ENCODE measurements at regions not wholly inside any gene's neighbourhood (a gene's known extent, or its start where the extent isn't known, plus 50 kb on each side); places are given as distances from the start of the nearest gene placed in this dataset.

- no peak for DNase-seq
Observed at GRCh38 chr12:93136253-93137055, 207.4 kb upstream of the EEA1 start.

DNA sequence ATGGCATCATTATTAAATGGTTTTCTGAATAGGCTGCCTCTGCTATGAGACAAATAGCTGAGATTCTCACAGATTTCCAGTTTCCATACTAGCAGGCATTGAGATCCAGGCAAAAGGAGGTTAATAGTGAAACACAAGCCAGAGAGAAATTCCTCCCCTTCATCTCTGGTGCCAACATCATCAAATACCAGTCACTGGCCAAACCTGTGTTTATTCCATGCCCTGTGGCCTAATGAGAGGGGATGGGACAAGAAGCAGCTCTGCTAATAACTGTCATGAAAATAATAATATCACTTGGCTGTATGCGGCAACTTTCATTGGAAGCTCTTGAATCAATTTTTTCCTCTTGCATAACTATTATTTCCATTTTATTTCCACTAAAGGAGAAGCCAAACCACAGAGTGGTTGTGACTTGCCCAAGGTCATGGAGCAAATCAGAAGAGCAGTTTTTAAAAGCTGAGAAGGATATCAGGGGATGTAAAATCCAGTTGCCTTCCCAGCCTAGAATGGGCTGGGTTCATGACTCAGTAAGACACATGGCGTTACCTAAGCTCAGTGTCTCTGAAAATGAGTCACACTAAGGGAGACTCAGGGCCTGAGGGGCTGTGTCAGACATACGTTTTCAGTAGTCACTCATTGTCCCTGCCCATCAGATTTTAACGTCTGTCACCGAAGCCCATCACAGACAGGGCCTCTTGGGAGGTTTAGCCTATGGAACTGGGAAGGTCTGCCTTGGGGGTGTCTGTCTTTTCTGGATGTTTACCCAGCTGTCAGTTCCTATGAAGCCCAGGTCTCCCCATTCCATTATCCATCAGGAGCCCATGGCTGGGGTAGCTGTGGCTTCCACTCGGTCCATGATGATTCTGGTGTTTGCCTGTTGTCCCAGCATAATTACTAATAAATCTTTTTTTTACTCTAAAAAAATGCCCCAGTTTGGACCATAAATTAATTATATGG, 208.8 kb upstream of the EEA1 start:
- peak; percentile 22 for DNase-seq

- no peak for DNase-seq
Observed at GRCh38 chr12:93139028-93139665, 210.1 kb upstream of the EEA1 start.

GRCh38 chr12:93140325-93140724, 211.2 kb upstream of the EEA1 start:
- DNase-seq = no peak

DNA sequence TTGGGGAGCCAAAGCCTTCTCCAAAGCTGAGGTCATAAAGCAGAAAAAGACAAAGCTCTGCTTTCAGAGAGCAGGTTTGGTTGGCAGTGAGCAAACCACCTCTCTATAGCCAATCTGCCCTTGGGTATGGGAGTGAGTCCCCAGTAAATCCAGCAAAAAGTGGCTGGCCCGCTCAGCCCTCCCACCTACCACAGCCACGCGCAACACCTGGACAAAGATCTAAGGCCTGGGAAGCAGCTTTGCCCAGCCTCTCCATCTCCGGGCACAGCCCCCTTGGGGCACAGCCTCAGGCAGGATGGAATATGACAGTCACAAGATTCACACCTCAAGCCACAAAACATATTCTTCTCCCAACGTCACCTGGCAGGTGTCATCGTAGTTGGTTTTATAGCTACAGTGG, 211.7 kb upstream of the EEA1 start:
- no peak for DNase-seq

- DNase-seq = no peak
Observed at GRCh38 chr12:93142881-93143280, 213.8 kb upstream of the EEA1 start.

DNA sequence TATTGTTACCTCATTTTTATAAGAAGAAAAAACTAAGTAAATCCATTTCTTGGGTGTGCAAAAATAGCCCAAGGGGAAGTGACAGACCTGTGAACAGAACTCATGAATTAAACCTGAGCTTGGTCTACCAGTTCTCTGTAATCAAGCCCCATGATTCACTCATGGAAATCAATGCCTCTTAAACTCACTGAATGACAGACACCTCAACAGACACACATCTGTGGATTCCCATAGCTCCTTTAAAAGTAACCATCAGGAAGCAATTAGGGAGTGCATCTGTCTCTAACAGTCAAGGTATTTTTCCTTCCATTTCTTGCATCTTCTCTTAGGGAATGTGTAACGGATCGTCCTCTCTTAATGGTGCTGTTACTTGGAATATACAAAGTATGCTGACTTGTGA, 215.0 kb upstream of the EEA1 start:
- no peak for DNase-seq

- no peak for DNase-seq
Observed at GRCh38 chr12:93145086-93145485, 216.0 kb upstream of the EEA1 start.

- no peak for DNase-seq
Observed at GRCh38 chr12:93146263-93146939, 217.3 kb upstream of the EEA1 start.

GRCh38 chr12:93146970-93147369, 217.9 kb upstream of the EEA1 start:
- no peak for DNase-seq

DNA sequence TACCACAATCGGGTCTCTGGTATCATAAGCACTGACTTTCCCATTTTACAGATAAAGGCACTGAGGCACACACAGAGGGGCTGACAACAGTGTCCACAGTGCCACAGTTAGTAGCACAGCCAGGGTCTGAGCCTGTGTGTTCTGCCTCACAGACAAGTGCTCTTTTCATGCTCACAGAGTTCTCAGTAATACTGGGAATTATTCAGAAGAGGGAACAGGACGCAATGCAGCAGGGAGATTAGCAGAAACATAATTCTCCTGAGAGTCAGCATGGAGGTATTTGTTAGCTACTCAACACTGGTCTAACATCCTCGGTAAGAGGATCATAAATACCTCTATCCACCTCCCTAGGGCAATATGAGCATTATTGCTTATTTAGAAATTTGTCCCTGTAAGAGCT, 219.3 kb upstream of the EEA1 start:
- DNase-seq = no peak

DNA sequence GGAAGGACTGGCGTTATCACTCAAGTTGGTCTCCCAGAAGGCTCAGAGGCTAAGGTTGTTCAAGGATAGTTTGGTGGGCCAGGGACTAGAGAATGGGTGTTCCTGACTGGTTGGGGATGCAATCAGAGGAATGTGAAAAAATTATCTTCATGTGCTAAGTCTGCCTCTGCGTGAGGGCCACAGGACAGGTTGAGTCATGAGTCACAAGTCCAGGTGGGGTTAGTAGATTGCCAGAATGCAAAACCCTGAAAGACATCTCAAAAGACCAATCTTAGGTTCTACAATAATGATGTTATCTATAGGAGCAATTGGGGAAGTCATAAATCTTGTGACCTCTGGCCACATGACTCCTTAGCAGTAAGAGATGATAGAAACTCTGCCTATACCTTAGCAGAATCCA, 220.1 kb upstream of the EEA1 start:
- no peak for DNase-seq

DNA sequence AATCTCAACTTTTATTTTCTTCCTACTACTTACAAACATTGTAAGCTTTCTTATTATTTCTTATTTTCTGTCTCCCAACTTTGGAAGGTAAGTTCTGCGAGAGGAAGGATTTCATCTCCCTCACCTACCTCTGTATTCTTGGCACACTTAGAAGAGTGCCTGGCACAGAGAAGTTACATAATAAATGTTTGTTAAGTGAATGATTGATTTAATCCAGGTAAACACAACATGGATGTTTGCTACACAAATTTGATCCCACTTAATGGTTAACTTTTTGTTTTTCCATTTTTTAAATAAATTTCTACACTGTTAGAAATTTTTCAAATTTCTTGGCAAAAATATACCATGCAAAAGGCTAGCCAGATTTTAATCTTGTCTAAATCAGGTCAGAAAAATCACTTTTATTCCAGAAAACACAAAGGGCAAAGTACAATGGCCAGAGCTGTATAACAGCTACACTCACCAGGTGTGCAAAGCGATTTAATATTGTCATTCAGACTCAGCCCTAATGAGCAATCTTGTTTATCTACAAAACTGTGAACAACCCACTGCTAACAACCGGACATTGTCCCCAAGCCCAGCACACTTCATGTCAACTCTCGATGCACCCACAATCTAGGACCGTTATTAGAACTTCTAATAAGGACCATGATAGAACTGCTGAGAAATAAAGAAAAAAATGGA, 222.1 kb upstream of the EEA1 start:
- DNase-seq = no peak

GRCh38 chr12:93152617-93153016, 223.5 kb upstream of the EEA1 start:
- DNase-seq = no peak

- no peak for DNase-seq
Observed at GRCh38 chr12:93153321-93153720, 224.2 kb upstream of the EEA1 start.

- DNase-seq = no peak
Observed at GRCh38 chr12:93154096-93154728, 223.5 kb upstream of the NUDT4 start.

- no peak for DNase-seq
Observed at GRCh38 chr12:93154753-93155480, 222.8 kb upstream of the NUDT4 start.

DNA sequence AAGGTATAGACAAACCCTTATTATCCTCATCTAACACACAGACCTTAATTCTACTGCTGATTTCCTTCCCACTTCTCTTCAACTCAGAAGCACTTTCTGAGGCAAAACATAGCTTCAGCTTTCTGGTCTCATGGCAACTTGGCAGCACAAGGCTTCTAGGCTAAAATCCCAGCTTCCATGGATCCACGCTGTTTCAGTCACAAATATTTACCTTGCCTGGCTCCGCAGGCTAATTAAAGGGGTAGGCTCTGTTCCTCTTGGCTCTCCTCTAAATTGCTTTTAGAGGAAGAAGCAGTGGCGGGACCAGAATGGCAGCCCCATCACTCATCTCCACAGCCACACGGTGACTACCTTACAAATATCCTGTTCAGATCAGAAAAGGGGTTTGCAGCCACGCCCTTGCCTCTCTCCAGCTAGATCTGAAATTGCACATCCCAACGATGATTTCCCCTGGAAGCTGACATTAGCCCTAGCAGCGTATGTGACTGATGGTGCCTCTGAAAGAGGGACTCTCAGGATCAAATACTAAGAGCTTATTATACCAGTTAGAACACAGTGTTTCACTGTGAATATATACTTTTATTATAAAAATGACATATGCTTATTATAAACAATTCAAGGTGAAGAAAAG, 221.5 kb upstream of the NUDT4 start:
- no peak for DNase-seq

DNA sequence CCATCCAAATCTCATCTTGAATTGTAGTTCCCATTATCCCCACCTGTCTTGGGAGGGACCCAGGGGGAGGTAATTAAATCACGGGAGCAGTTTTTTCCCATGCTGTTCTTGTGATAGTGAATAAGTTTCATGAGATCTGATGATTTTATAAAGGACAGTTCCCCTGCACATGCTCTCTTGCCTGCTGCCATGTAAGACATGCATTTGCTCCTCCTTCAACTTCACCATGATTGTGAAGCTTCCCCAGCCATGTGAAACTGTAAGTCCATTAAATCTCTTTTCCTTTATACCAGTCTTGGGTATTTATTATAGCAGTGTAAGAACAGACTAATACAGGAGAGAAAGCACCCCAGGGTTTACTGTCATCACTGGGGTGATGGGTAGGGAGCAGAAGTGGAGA, 220.4 kb upstream of the NUDT4 start:
- no peak for DNase-seq

GRCh38 chr12:93158065-93158843, 219.5 kb upstream of the NUDT4 start:
- no peak for DNase-seq
